ENCODE measurements at regions not wholly inside any gene's neighbourhood (a gene's known extent, or its start where the extent isn't known, plus 50 kb on each side); places are given as distances from the start of the nearest gene placed in this dataset.

GRCh38 chr13:33891196-33891742 is 73.3 kb downstream of the RFC3 start:
- DNase-seq: no peak
- Histone ChIP-seq H3K27ac (no peak overlapping the region), H3K36me3 (no peaks in the 10 kb centered on the region), H3K4me1 (no peaks in the 10 kb centered on the region), H3K4me3 (no peak overlapping the region), H3K9me3 (peaks cover 0 to 52% (median 44%) of the 10 kb centered on the region in 8 donors), H3K27me3 (replicated peaks in 1 of 7) (no peaks in the 10 kb centered on the region)
- TF ChIP-seq, protein P1, sequence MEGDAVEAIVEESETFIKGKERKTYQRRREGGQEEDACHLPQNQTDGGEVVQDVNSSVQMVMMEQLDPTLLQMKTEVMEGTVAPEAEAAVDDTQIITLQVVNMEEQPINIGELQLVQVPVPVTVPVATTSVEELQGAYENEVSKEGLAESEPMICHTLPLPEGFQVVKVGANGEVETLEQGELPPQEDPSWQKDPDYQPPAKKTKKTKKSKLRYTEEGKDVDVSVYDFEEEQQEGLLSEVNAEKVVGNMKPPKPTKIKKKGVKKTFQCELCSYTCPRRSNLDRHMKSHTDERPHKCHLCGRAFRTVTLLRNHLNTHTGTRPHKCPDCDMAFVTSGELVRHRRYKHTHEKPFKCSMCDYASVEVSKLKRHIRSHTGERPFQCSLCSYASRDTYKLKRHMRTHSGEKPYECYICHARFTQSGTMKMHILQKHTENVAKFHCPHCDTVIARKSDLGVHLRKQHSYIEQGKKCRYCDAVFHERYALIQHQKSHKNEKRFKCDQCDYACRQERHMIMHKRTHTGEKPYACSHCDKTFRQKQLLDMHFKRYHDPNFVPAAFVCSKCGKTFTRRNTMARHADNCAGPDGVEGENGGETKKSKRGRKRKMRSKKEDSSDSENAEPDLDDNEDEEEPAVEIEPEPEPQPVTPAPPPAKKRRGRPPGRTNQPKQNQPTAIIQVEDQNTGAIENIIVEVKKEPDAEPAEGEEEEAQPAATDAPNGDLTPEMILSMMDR (IDR thresholded peaks at IDR 0.05 in 8 of 11, conservative IDR thresholded peaks at IDR 0.05 in 3 of 11): no peak
- TF ChIP-seq POLR2A (IDR thresholded peaks at IDR 0.05) (no peak), POLR2AphosphoS5 (IDR thresholded peaks at IDR 0.05) (no peak)
- intact Hi-C loops (cut with DNase I; ENCODE audit: low total_unique reads): no loop called here

DNA sequence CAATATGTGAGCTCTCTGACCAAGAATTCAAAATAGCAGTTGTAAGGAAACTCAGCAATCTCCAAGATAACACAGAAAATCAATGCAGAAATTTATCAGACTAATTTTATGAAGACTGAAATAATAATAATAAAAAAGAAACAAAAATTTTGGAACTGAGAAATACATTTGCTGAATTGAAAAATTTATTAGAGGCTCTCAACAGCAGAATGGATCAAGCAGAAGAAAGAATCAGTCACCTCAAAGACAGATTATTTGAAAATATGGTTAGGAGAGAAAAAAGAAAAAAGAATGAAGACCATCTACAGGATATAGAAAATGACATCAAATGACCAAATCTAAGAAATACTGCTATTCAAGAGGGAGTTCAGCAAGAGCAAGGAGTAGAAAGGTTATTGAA is 75.6 kb downstream of the RFC3 start:
- Histone ChIP-seq H3K9me3 (peaks cover 0 to 71% (median 65%) of the 10 kb centered on the region in 8 donors), H3K27me3 (replicated peaks in 1 of 7) (no peaks in the 10 kb centered on the region), H3K4me1 (no peaks in the 10 kb centered on the region), H3K4me3 (no peak overlapping the region), H3K27ac (no peak overlapping the region), H3K36me3 (no peaks in the 10 kb centered on the region)
- intact Hi-C loops (cut with DNase I; ENCODE audit: low total_unique reads): no loop called here
- TF ChIP-seq POLR2AphosphoS5 (IDR thresholded peaks at IDR 0.05): no peak
- no peak for TF ChIP-seq POLR2A (IDR thresholded peaks at IDR 0.05)
- TF ChIP-seq, protein P1 (IDR thresholded peaks at IDR 0.05 in 8 of 11, conservative IDR thresholded peaks at IDR 0.05 in 3 of 11): no peak
- no peak for DNase-seq

- H3K36me3 ChIP-seq: no peaks in the 10 kb centered on the region
- intact Hi-C loops (cut with DNase I; ENCODE audit: low total_unique reads): no loop called here
- H3K27me3 ChIP-seq (replicated peaks in 1 of 7): no peaks in the 10 kb centered on the region
- 80 to 88% (median 83%) methylated on average over 8 of the region's 8 CpGs for WGBS, 5 donors
- H3K4me1 ChIP-seq: no peaks in the 10 kb centered on the region
- H3K9me3 ChIP-seq: peaks cover 0 to 19% (median 15%) of the 10 kb centered on the region in 8 donors
- TF ChIP-seq POLR2A (IDR thresholded peaks at IDR 0.05): no peak
- TF ChIP-seq, protein P1 (IDR thresholded peaks at IDR 0.05 in 8 of 11, conservative IDR thresholded peaks at IDR 0.05 in 3 of 11): no peak
- no peak for TF ChIP-seq POLR2AphosphoS5 (IDR thresholded peaks at IDR 0.05)
- no peak overlapping the region for H3K27ac ChIP-seq
- no peak for DNase-seq
- H3K4me3 ChIP-seq: no peak overlapping the region
Measured at GRCh38 chr13:33904431-33904830, 86.5 kb downstream of the RFC3 start.

DNA sequence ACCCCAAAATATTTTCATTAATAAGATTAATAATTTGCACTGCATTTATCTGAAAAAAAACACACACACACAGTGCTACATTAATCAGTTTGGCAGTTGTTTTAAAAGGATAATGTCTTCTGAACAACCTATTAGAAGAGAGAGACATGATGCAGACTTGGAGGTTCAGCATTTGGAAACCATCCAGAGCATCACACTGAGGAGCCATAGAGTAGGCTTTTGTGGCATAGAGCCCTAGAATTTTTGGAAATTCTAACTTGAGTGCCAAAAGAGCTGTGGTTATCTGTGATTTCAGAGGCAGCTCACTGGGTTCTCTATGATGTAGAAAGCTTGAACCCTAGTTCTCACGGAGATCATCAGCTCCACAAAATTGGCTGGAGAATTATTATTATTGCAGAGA is 90.2 kb downstream of the RFC3 start:
- H3K4me1 ChIP-seq: no peaks in the 10 kb centered on the region
- H3K9me3 ChIP-seq: no peaks in the 10 kb centered on the region
- H3K27ac ChIP-seq: no peak overlapping the region
- intact Hi-C loops (cut with DNase I; ENCODE audit: low total_unique reads): no loop called here
- WGBS, 5 donors: 93 to 100% (median 95%) methylated on average over 1 of the region's 1 CpG
- DNase-seq: no peak
- H3K36me3 ChIP-seq: no peaks in the 10 kb centered on the region
- H3K4me3 ChIP-seq: no peak overlapping the region
- no peaks in the 10 kb centered on the region for H3K27me3 ChIP-seq (replicated peaks in 1 of 7)
- TF ChIP-seq, protein P1 (IDR thresholded peaks at IDR 0.05 in 8 of 11, conservative IDR thresholded peaks at IDR 0.05 in 3 of 11): no peak
- TF ChIP-seq POLR2AphosphoS5 (IDR thresholded peaks at IDR 0.05) (no peak), POLR2A (IDR thresholded peaks at IDR 0.05) (no peak)

All from spleen (tissue), 11 donors.